ENCODE measurements at regions not wholly inside any gene's neighbourhood (a gene's known extent, or its start where the extent isn't known, plus 50 kb on each side); places are given as distances from the start of the nearest gene placed in this dataset.

GRCh38 chr6:88378639-88379038 is 212.5 kb upstream of the CNR1 start:
- TF ChIP-seq CTCF (IDR thresholded peaks at IDR 0.05; ENCODE audit: low read depth, low read length) (no peak), MAX (IDR thresholded peaks at IDR 0.05; ENCODE audit: low read depth, low read length) (no peak)
